Activated CD8-positive, alpha-beta memory T cell treated with anti-CD3 and anti-CD28 coated beads for 48 hours (primary cell): ENCODE measurements at regions not wholly inside any gene's neighbourhood (a gene's known extent, or its start where the extent isn't known, plus 50 kb on each side); places are given as distances from the start of the nearest gene placed in this dataset.

Experiments
- DNase-seq, 3 experiments: peaks; one replicate each; pipeline ENCODE4 v3.0.0-alpha.2; 2020; ENCODE audit warnings: low read depth in 2 of 3, low spot score in 2 of 3

DNA sequence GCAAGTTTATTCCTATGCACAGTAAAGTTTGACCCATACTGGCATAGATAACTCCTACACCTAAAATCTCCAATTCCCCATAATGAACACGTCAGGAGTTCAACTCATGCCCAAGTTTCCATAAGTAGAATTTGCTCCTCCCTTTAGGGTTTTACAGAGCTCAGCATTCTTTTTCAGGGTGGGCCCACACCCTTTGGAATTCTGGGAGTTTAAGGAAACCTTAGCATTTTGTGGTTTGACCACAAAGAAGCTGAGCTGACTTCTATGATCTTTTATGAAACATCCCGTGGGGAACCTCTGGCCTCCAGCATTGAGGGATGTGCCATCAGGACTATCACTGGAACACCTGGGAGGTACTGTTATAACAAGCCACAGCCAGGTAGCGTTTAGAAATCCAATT, 220.6 kb upstream of the MAP3K1 start:
- no peak for DNase-seq

DNA sequence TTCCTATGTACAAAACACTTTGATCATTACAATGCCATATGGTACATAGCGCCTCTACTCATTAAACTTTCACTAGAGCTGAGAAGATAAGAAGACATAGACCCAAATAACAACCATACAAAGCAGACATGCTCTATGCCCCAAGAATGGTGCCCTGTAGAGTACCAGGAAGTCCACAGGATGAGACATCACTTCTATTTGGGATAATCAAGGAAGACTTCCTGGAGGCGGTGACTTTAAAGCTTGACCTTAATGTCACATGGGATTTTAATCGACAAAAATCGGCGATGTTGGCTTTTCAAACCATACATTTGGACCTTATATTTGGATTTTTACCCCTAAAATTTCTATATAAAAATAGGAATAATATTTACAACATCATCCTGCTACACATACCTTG, 224.3 kb upstream of the MAP3K1 start:
- DNase-seq = no peak

DNA sequence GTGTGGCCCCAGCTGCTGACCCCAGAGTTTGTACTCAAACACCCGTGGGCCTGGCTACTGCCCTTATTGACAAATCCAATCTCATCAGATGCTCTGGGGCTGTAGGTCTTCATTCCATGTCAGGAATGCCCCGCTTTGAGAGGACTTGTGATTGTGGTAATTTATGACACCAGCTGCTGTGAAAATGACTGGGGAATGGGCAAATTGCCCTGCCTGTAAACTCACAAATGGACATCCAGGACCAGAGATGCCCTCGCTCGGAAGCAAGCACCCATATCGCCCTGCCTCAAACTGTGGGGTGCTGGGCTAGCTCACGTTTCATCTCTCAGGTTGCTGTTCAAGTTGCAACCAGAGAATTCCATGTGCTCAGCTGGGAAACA, 225.9 kb upstream of the MAP3K1 start:
- DNase-seq = no peak

DNA sequence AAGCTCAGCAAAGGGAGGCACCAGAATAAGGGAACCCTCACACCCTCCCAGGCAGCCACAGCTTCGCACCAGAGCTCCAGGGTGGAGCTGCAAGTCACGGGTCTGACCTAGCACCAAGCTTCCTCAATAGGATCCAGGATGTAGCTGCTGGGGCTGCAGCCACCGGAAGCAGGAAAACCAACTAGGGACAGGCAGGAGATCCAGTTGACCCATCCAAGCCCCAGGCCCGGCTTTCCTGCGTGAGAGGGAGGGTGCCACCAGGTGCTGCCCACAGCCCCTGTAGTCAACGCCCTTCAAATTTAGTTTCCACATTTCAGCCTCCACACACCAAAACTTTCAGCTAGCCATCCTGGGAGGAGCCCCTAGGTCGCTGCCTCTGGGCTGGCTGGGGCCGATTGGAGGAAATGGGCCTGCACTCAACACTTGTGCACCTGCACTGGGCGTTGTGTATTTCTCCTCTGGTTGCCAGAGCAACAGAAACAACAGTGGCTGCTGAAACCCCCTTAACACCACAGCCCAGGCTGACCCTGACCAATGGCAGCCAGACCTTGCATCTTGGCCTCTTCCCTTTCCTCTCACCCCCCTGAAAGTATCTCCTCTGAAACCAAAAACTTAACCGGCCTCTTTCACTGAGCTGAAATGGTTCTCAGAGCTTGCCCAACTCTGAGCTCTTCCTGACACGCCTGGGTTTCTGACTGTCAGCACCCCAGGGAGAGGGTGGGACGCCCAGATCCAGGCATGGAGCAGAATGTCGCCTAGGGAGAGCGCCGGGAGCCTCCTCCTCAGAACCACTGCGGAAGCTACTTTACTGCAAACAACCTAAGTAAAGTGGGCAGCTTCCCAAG, 226.5 kb upstream of the MAP3K1 start:
- DNase-seq = peak in 1 of 3 experiments; percentile 17

DNA sequence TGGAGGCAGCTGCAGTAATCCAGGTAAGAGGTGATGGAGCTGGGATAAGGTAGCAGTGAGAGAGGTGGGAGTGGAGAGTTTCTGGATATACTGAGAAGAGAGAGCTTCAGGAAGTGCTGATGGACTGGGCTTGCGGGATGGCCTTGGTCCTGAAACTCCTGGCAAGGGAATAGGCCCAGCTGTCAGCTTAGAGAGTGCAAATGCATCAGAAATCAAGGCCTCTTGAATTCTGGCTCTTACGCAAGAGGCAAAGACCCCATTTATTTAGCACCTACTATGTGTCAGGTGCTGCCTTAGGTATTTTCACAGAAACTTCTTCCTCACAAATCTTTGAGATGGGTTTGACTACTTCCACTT, 227.2 kb upstream of the MAP3K1 start:
- no peak for DNase-seq

DNA sequence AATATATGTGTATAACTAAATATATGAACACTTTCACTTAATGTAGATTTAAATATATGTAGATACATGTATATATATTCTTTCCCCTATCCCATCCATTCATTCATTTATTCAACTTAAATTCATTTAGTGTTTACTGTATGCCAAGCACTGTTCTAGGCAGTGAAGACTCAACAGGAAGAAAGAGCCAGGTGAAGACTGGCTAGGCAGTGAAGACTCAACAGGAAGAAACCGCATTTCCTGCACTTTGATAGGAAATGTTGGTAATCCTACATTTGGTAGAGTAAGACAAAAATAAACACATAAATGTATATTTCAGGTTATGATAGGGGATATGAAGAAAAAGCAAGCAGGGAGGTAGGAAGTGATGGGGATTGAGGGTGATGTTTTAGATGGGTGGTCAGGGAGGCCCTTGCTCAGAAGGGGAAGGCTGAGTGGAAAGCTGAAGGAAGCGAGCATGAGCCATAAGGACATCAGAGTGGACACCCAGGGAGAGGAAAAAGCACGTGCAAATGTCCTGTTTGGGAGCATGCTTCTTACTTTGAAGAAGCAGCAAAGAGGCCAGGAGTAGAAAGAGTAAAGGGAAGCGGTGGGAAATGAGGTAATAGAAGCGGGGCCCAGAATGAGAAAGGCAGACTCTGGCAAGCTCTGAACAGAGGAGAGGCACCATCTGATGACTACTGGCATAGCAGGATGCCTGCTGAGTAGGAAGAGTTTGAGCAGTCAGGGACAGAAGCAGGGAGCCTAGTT, 227.8 kb upstream of the MAP3K1 start:
- no peak for DNase-seq

DNA sequence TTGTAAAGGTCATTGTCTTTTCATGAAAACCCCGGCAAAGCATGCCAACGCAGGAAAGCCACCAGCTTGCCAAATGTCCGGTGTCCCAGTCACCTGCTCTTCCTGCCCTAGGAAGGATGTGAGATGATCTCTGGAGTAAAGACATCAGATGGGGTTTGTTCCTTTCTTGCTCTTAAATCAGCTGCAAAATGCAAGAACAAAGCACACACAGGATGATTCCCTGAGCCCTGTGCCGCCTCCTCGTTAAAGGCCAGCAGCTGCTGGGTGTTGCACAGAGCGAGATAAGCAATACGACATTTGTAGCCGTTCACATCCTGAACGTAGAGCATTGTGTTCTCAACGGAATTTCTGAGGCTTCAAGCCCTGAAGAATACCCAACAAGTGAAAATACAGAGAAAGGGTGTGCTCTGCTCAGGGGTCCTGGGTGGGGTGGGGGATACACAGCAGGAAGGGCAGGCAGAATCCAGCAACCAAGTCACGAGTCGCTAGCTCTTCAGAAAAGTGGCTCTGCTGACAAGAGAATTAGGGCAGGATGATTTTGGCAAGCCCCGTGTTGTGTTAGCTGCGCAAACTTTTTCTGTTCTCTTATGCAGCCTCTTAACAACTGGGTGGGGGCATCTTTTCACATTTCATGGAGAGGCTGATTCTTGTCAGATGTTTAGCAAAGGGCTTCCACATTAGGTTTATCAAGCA, 229.2 kb upstream of the MAP3K1 start:
- no peak for DNase-seq

DNA sequence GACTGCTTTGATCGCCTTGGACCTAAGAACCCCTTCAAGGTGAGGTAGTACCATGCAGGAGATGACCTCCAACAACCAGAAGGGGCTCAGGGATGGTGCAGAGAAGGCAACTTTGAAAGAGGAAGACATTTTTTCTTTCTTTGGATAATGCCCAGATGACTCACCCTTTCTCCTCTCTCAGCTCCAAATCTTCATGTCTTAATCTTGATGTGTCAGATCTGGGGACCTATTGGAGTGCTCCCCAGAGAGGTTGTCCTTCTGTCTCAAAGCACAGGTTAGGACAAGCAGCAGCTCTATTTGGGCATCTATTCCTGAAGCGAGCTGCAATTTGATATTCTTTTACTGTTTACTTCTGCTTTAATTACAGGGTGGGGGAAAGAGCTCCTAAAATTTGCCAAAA, 229.9 kb upstream of the MAP3K1 start:
- DNase-seq = no peak

DNA sequence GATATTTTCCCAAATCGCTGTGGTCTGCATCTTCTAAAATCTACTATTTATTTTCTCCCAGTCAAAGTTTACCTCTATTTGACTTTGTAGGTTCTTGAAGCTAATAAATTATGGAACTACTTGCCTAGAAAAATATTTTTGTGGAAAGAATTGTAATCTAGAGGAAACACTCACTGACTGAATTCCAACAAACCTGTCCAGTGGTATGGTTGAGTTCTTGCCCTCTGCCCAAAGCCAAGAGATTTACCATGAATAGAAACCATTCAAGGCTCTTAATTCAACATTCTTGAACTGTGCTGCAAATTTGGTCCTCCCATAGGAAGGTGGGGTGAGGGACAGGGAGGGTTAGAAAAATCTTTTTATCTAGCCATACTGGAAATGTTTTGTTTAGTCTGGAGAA, 233.9 kb upstream of the MAP3K1 start:
- DNase-seq = no peak

DNA sequence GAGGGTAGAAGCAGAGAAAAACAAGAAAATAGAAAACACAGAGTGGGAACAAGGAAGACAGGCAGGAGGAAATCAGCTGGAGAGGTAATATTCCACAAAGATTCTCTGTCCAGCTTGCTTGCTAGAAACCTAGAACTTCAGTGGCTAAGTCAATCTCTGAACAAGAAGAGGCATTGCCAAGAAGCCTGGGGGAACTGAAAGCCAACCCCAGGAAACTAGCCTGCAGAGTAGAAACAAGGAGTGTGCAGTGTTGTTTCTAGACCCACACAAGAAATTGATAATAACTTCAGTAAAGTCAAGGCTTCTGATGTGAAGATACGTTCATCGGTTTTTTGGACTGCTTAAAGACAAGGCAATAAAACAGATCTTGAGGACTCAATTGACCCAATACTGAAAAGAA, 234.5 kb upstream of the MAP3K1 start:
- DNase-seq = no peak

DNA sequence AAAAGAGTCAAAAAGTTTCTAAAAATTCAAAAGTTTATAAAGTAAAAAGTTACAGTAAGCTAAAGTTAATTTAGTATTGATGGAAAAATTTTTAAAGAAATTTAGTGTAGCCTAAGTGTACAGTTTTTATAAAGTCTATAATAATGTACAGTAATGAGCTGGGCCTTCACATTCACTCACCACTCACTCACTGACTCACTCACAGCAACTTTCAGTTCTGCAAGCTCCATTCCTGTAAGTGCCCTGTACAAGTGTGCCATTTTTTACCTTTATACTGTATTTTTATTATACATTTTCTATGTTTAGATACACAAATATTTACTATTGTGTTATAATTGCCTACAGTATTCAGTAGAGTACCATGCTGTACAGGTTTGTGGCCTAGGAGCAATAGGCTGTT, 239.5 kb upstream of the MAP3K1 start:
- no peak for DNase-seq

DNA sequence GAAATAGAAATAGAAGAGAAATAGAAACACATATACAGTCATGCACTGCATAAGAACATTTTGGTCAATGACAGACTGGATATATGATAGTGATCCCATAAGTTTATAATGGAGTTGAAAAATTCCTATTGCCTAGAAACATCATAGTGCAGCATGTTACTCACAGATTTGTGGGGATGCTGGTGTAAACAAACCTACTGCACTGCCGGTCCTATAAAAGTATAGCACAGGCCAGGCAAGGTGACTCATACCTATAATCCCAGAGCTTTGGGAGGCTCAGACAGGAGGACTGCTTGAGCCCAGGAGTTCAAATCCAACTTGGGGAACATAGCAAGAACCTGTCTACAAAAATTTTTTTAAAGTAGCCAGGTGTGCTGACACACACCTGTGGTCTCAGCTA, 240.6 kb upstream of the MAP3K1 start:
- no peak for DNase-seq

DNA sequence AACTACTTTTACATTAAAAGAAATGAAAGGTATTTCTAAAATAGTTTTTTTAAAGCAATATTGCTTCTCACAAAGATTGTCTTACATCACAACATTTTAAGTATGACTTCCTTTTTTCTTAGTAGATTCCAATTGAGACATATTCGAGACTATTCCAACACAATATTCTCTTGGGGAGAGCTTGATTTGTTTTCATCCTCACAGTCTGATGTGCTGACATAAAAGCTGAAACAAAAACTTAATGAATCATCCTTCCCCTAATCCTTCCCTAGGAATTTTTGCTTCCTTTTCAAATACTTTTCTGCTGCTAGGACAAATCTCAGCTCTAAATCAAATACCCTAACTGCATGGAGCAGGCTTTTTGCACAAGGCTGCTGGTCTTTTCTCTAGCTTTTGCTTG, 245.8 kb upstream of the MAP3K1 start:
- no peak for DNase-seq

DNA sequence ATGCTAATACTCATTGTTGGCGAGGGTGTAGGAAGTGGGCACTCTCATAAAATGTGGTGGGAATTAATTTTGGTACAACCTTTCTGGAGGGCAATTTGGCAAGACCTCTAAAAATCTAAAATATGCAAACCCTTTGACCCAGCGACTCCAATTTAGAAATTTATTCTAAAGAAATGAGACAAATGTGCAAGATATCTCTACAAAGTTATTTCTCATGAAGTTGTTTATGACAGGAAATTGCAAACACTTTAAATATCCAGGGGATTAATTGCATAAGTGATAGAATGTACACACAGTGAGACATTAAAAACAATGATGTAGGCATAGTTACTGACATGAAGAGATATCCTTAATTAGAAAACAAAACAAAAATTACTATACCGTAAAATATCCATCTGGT, 246.3 kb upstream of the MAP3K1 start:
- no peak for DNase-seq

DNA sequence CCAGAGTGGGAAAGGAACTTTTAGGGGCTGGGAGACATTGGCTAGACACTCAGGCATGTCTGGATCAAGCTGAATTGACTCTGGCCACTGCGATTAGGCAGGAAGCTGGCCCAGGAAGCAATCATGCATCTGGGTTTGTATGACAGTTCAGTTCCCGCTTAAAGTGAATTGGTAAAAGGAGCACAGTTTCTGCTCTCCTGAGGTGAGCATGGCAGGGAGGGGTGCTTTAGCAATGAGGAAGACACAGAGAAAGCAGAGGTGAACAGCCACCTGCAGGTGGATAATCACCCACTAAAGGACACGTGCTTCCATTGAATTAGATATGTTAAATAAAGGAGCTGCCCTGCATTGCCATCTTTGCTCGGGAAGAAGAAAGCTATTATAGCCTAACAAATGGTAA, 248.1 kb upstream of the MAP3K1 start:
- DNase-seq = no peak

DNA sequence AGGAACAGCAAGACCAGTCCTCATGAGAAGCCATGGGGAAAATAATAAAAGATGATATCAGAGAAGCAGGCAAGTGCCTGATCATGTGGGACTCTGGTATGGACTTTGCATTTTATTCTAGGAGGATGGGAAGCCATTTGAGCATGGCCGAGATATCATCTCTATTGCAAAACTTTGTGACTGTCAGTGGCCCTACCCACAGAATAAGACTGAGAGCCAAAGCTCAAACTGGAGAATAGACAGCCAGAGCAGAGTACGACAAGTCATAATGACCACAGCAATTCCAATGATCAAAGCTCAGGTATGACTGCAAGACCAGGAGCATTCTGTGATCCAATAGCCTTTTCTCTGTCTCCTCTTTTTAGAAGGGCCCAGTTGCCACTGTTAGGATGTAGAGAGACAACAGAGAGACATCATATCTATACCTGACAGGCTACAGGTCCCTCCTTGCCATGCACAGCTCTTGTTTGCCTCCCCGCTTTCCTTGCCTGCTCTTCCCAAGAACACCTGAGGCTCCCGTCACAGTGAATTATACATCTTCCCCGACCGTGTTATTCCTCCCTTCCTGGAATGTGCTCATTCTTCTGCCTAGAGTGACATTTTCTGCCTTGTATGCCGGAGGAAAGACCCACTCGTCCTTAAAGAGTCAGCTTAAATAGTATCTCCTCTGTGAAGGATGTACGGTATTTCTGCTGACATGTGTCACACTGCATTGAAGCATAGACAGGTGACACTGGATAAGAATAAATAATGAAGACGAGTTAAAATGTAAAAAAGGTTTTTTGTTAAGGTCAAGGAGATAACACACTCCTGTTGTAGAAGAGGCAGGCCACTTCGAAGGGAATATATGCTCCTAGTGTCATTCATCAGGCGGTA, 248.7 kb upstream of the MAP3K1 start:
- DNase-seq = no peak

DNA sequence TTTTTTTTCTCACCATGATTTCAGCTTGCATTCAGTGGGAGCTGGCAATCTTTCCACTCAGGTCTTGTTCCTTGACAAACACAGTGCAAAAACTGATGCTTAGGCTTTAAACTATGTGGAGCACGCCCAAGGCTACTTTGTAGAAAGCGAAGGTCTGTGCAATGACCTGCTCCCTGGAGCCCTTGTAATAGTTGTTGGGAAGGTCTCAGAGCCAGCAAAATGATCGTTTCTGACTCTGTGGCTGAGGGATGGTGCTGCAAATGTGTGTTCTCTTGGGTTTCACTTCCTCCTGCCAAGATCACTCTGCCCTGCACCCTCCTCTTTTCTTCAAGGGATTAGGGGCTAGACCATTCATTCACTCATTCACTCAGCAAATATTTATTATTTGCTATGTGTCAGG, 249.7 kb upstream of the MAP3K1 start:
- DNase-seq = no peak

DNA sequence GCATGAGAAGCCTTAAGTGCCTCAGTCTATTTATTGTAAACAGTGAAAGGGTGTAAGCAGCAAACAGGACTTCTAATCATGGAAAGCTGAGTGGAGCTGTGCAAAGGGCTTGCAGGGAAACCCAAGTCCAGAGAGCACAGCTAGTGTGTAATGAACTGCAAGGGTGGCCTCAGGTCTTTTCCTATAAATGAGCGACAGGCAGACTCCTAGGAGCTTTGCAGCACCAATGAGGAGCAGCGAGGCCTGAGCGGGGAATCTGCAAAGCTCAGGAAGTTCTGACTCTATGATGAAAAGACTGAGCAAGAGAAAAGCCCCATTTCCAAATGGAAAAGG, 250.1 kb upstream of the MAP3K1 start:
- no peak for DNase-seq

DNA sequence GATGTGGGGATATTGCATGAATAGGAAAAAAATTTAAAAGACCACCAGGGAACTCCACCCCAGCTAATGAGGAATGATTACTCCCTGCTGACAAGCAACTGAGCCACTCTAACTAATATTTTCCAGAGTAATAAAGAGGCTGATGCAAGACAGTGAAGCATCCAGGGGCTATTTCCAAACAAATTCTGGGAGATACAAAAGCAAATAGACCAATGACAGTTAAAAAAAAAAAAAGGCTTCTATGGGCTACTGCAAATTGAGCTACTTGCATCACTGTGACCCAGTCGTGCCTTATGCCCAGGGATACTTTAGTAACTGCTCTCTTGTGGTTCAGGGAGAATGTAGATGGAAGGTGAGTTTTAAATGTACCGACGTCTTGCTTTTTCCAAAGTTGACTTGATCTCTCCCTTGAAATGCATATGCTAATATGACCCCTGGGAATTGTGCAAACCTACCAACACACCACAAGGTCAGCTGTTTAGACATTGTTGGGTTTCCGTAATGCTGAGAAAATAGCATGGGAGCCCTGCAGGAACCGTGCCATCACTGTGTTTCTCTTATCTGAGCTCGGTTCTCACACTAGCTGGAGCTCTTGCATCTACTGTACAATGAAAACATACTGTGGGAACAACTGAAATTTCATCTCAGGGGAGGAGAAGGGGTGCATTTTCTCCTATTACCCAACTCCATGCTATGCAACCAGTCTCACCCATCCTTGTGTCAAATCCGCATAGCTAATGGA, 250.6 kb upstream of the MAP3K1 start:
- DNase-seq = no peak

DNA sequence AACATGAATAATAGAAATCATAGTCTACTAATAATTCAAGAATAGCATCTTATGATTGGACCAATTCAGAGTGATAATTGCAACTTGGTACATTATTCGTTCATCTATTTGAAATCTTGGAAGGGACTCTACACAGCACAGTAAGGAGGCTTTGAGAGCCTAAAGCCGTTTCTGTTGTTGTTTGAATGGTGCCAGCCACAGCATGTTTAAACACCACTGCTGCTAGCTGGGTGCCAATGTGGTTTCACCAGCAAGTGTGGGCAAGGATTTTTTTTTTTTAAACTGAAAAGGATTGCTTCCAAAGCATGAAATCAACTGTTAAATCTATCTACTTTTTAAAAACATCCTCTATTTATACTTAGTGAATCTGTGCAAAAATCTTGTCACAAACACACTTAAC, 253.9 kb upstream of the MAP3K1 start:
- no peak for DNase-seq
